Stimulated activated naive CD4-positive, alpha-beta T cell treated with Interleukin-2 at 50 U/mL for 16 hours (primary cell): ENCODE measurements at regions not wholly inside any gene's neighbourhood (a gene's known extent, or its start where the extent isn't known, plus 50 kb on each side); places are given as distances from the start of the nearest gene placed in this dataset.
"Not testable (repeated sequence)": the region's sequence is repeated elsewhere in the genome, so short reads cannot be mapped to it uniquely, and the experiment has no call there.

Experiments
- DNase-seq: peaks from one replicate; lab custom pipeline; 2025; lab: John Stamatoyannopoulos, UW

- DNase-seq = not testable (repeated sequence)
Observed at GRCh38 chr22:48620460-48620859, 1207.2 kb downstream of the BRD1 start.

- DNase-seq = no peak
Observed at GRCh38 chr22:48619721-48620120, 1208.0 kb downstream of the BRD1 start.

GRCh38 chr22:48618326-48618725 lies 1209.3 kb downstream of the BRD1 start:
- no peak for DNase-seq

GRCh38 chr22:48616656-48617055 lies 1211.0 kb downstream of the BRD1 start:
- DNase-seq = no peak

GRCh38 chr22:48615171-48616008 lies 1212.3 kb downstream of the BRD1 start:
- DNase-seq = no peak

GRCh38 chr22:48613566-48614200 lies 1214.0 kb downstream of the BRD1 start:
- DNase-seq = no peak

GRCh38 chr22:48612077-48612995 lies 1215.3 kb downstream of the BRD1 start:
- no peak for DNase-seq

- no peak for DNase-seq
Observed at GRCh38 chr22:48609279-48609865, 1218.3 kb downstream of the BRD1 start.

GRCh38 chr22:48607901-48608662 lies 1219.6 kb downstream of the BRD1 start:
- no peak for DNase-seq

- no peak for DNase-seq
Observed at GRCh38 chr22:48606684-48607307, 1220.9 kb downstream of the BRD1 start.

- DNase-seq = no peak
Observed at GRCh38 chr22:48605856-48606481, 1221.7 kb downstream of the BRD1 start.

GRCh38 chr22:48605125-48605524 lies 1222.5 kb downstream of the BRD1 start:
- DNase-seq = no peak

- no peak for DNase-seq
Observed at GRCh38 chr22:48603621-48604320, 1223.9 kb downstream of the BRD1 start.

- no peak for DNase-seq
Observed at GRCh38 chr22:48602805-48603518, 1224.7 kb downstream of the BRD1 start.

GRCh38 chr22:48600681-48601080 lies 1227.0 kb downstream of the BRD1 start:
- no peak for DNase-seq

GRCh38 chr22:48600171-48600570 lies 1227.5 kb downstream of the BRD1 start:
- DNase-seq = no peak

GRCh38 chr22:48599346-48599745 lies 1228.3 kb downstream of the BRD1 start:
- no peak for DNase-seq

- DNase-seq = no peak
Observed at GRCh38 chr22:48596111-48596850, 1231.4 kb downstream of the BRD1 start.
